NCI-H2171 treated with DMSO at 0.1 percent for 48 hours (cell line): ENCODE measurements at regions not wholly inside any gene's neighbourhood (a gene's known extent, or its start where the extent isn't known, plus 50 kb on each side); places are given as distances from the start of the nearest gene placed in this dataset.

ENCODE experiments used
- DNase-seq: peaks from one replicate; lab custom pipeline; 2025; lab: John Stamatoyannopoulos, UW

DNA sequence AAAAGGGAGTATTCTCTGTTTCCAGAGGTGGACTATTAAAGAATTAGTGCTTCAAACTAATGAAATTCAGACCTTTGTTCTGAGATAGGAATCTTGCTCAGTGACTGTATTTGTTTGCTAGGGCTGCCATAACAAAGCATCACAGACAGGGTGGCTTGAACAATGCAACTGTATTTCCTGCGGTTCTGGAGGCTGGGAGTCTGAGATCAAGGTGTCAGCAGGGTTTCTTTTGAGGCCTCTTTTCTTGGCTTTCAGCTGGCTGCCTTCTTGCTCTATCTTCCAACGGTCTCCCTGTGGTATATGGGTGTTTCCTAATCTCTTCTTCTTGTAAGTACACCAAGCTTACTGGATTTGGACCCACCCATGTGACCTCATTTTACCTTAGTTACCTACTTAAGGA lies 264.6 kb upstream of the PROX1 start:
- no peak for DNase-seq

DNA sequence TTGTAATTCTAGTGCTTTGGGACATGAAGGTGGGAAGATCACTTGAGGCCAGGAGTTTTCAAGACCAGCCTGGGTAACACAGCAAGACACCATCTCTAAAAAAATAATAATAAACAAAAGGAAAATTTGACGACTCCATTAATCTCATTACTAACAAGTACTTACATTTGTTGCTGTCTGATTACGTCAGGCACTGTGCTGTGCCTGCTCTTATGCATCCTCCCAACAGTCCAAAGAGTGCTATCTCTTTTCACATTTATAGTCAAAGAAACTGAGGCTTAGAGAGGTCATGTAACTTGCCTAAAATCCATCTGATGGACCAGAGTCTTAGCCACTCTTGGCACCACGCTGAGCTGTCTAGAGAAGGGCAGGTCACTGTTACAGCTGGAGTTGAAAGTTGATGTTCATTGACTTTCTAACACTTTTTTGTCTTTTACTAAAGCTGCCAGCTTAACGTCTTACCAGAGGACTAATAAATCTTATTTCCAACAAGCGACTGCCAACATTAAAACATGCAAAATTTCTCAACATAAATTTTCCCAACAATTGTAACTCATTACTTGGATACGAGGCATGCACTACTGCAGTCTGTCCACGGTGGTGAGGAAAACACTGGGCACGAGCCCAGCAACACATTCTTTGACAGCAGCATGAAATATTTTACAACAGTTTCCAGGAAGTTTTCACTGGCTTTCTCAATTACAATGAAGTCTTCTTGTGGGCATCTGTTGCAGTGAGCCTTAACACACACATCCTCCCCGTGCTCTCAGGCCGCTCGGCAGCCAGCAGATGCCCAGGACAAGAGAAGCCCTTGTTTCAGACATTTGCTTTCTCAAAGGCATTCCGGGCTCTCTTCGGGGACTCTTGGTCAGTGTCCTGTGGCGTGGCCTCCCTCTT lies 262.9 kb upstream of the PROX1 start:
- no peak for DNase-seq

- DNase-seq = no peak
Observed at GRCh38 chr1:213727853-213728592, 259.8 kb upstream of the PROX1 start.

DNA sequence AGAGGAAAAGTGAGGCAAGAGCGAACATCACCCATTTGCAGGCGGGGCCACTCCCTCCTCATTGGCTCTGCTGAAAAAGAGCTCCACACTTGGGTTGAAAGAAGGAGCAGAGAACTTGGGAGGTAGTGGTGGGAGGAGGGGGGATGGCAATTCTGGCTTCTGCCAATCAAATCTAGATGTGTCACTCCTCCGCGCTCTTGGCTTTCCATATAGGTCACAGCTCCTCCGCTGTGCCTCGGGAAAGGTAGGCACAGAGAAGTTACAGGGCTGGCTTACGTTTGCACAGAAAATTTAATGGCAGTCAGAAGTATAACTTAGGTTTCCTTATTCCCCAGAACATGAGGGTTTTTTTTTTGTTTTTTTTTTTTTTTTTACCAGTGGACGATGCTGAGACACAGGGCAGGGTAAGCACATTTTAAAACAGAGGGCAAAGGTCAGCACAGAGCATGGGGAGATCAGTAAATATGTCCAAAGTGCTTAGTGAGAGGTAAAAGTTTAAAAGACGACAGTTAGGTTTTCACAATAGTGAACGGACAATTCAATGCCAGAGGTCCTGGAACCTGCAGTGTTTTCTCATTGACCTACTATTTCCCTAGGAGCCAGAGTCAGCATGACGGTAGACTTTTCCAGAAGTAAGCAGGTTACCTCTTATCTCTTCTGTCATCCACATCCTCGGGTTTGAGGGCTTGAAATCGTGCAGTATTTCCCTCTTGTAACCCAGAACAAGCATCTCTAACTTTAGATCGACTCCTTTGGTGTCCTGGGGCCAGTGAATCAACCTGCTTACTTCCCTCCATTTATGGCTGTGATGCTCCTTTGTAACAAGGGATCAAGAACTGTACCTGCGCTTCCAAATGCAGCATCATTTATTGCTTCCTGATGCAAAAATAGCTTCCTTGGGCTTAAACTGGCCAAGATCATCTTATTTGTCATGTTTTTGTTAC lies 258.9 kb upstream of the PROX1 start:
- DNase-seq = no peak

GRCh38 chr1:213733705-213734104 lies 254.1 kb upstream of the PROX1 start:
- DNase-seq = no peak

DNA sequence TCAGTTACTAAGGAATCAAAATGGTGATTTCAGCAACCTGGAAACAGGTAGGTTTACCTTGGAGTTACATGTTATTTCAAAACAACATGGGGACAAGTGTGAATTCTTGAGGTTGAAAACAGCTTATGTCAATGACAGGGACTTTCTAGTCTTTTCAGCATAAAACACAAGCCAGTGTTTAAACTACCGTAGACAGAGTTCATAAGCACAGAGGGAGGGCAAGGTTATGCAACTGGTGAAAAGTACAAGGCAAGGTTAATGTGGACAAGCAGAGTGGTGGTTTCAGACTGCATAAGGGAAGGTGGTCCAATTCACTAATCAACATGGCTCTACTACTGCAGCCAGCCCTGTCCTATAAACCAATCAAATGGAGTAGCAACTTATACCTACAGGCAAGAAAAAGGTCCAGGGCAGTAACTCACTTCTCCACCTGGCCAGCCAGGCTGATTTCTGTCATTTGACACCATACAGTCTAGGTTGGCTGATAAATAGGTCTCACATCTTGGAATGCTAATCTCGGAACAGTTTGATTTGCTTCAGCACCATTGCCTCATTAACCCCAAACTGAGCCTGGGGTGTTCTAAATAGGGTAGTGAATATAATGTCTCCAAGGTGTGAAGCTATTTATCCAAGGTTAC lies 250.3 kb upstream of the PROX1 start:
- DNase-seq = no peak

GRCh38 chr1:213738658-213739057 lies 249.1 kb upstream of the PROX1 start:
- no peak for DNase-seq

DNA sequence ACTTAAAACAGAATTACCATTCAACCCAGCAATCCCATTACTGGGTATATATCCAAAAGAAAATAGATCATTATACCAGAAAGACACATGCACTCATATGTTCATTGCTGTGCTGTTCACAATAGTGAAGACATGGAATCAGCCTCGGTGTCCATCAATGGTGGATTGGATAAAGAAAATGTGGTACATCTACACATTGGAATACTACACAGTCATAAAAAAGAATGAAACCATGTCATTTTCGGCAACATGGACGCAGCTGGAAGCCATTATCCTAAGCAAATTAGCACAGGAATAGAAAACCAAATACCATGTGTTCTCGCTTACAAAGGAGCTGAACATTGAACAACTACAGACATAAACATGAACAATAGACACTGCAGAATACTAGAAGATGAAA lies 244.8 kb upstream of the PROX1 start:
- DNase-seq = no peak

DNA sequence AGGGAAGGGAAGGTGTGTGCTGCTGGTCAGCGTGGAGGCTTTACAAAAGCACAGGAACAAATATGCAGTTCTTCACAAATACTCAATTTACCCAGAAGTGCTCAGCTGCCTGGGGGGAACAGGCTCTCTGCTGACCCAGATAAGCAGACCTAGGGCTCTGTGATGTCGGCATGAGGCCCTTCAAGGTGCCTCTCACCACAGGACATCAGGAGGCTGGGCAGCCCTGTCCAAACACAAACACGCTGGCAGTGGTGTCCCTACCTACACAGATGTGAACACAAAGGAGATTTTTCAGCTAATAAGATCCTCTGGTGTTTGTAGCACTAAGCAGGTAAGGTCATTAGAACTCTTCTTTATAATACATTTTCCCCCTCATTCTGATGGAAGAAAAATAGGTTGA lies 243.0 kb upstream of the PROX1 start:
- no peak for DNase-seq

- DNase-seq = no peak
Observed at GRCh38 chr1:213745451-213745850, 242.3 kb upstream of the PROX1 start.

- DNase-seq = no peak
Observed at GRCh38 chr1:213749558-213749957, 238.2 kb upstream of the PROX1 start.

DNA sequence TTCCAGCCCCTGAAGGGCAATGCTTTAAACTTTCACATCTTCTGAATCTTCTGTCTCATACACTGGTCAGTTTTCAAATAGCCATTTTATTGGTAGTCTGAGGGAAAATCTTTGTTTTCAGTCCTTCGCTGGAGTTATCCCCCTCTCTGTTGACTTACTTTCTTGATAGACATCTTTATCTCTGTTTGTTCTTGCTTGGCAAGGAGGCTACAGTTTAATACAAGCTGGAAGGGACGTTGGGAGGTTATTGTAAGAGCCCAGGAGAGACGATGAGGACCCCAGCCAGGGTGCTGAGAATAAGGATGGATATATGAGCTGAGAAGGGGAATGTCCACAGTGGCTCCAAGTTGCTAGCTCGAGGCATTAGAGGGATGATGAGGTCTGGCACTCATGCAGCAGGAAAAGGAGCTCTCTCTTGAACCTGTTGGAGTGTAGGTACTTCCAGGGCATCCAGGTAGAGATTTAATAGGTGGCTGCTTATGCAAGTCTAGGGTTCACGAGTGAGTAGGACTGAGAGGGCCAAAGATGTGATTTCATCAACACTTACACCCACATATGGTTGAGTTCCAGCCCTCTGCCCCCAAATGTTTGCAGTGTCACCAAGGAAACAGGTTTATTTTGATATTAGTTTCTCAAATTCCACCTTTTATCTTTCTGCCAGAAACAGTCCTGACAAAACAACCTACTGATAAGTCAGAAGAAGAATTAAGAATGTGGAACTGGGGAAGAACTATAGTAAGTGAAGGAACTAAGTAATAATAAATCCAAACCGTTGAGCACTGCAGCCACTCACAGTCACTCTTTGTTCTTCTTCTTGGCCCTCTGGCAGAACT lies 237.3 kb upstream of the PROX1 start:
- DNase-seq = no peak

DNA sequence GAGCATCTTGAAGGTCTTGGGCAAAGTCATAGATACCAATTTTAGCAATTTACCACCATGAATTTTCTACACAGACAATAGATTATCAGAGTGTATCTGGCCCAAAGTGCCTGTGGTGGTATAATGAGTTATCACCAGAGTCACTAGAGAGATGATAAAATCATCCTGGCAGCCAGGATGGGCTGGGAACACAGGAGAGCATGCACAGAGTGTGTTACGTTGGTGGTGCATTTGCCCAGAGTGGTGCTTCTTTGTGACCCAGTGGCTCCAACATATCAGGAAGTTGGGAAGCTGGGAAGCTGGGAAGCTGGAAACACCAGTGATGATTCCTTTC lies 236.7 kb upstream of the PROX1 start:
- DNase-seq = no peak

- DNase-seq = peak; percentile 10
Observed at GRCh38 chr1:213759359-213760181, 228.2 kb upstream of the PROX1 start.

DNA sequence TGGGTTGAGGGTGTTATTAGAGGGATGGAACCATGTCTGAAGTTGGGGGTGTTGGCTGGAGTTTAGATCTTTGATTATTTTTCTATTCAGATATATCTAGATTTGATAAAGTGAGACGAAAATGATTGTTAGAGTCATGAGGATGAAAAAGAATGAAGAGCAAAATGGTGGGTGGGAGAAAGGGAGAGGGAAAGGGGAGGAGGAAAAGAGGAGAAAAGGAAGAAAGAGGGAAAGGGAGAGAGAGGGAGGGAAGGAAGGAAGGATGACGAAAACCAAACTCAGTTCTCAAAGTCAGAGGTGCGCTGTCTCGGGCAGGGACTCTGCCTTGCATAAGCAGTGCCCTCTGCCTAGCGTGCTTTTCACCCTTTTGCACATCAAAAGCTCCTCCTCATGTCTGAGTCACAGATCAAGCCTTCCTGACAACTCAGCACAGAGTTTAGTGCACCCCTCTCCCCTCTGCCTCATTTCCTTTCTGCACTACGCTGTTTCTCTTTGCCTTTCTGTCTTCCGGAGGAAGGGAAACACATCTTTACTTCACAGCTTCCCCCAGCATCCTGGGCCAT lies 225.8 kb upstream of the PROX1 start:
- DNase-seq = no peak

DNA sequence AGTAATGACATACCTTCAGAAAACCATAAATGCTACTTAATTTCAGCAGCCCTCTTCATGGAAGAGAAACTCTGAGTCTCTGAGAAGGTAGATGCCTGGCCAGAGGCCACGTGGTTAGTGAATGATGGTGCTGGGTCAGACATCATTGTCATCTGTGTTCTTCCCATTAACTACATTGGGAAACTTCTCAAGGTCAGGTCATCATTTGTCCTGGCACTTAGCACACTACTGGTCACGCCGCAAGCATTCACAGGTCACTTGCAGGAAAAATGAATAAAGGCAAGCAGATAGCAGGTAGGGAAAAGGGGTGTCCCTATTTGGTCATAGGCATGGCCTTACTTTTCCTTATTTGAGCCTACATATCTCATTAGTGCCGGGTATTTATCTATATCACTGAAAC lies 220.1 kb upstream of the PROX1 start:
- DNase-seq = no peak

DNA sequence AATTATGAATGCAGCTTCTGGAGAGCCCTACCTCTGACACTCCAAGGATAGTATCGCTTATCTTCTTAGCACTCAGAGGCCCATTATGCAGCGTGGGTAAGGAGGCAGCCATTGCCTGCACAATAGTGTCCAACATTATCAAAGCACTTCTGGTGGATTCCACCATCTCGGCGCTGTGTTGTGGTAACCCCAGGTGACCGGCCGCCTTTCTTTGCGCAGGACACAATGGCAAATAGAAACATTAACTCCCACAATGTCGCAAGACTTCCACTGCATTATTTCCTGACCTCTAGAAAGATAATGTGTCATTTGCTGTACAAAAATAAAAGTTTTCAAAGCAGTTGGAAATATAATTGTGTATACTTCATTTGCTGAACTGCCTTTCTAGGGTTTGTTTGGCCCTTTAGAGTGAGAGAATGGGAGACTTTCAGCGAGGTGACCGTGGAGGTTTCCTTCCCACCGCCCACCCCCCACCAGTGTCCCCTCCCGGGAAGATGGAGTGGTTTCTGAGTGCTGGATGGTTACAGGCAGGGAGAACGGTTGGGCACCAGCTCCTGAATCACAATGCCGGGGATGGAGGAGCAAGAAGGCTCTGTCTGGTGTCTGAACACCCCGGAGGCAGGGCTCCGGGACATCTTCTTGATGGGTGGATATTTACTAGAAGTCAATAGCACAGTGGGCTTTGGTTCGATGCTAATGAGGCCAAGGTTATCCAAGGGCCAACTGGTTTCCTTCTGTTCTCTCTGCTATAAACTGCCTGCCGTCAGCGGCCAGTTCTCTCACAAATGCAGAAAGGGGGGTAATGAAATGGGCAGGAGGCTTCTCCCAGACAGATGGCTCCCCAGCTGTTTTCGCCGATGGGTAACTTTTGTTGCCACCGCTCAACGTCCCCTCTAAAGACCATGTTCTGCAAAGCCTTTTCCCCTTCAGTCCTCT lies 215.4 kb upstream of the PROX1 start:
- DNase-seq = no peak

DNA sequence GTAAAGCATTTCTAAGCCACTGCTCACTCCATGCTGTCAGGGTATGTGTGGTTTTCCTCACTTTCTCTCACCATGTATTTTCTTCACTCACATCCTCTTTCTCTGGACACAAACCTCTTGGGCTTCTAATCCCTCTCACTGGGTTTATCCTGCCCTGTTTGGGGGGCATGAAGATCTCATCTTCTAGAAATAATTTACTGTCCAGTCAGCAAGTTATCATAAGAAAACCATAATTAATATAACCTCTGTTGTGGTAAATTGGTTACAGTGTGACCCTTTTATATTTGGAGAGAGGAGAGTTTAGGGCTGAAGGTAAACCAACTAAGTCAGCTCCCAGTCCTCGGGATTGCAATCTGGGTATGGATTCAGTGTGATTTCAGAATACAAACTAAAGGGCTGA lies 213.8 kb upstream of the PROX1 start:
- DNase-seq = no peak

DNA sequence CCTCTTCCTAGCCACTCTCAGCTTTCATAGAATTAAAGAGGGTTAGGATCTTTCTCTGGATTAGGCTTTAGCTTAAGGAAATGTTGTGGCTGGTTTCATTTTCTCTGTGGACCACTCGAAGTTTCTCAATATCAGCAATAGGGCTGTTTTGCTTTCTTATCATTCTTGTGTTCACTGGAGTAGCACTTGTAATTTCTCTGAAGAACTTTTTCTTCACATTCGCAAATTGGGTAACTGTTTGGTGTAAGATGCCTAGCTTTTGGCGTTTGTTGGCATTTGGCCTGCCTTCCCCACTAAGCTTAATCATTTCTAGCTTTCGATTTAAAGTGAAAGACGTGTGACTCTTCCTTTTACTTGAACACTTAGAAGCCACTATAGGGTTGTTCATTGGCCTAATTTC lies 210.8 kb upstream of the PROX1 start:
- no peak for DNase-seq
